Ecto neural progenitor cell (in vitro differentiated cells): ENCODE measurements at regions not wholly inside any gene's neighbourhood (a gene's known extent, or its start where the extent isn't known, plus 50 kb on each side); places are given as distances from the start of the nearest gene placed in this dataset.
"Not testable (repeated sequence)": the region's sequence is repeated elsewhere in the genome, so short reads cannot be mapped to it uniquely, and the experiment has no call there.

ENCODE experiments used
- DNase-seq: peaks from one replicate; pipeline ENCODE4 v3.0.0-alpha.2; 2018; ENCODE audit warnings: low spot score

DNA sequence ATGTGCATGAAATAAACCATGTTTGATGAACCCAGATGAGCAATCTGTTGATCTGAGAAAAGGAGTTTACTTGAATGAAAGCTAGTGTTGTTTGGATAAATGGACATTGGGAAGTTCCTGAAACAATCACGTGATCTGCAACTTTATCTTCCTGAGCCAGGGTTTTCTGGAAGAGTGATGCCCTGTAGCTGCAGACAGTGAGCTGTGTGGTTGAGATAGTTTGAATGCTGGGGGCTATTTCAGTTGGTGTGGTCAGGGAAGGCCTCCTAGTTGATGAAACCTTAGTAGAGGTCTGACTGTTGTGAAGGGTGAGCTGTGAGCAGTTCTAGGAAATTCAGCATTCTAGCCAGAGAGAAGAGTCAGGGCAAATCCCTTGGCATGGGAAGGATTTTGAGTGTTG lies 643.7 kb downstream of the UTRN start:
- DNase-seq, result no peak

DNA sequence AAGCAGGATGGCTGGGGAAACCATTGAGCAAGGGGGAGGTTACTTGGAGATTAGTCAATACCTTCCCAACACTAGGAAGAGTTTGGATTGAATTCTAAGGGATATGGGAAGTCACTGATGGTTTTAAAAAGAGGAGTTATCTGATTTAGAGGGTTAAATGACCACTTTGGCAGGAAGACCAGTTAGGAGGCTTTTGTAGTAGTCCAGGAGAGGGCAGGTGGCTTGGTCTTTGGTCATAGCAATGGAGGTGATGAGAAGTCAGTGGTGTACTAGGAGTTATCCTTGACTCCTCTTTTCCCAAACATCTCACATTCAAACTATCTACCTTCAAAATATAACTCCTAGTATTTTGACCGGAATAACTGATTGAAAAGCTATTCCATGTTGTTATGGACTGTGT lies 644.1 kb downstream of the UTRN start:
- DNase-seq, result no peak

DNA sequence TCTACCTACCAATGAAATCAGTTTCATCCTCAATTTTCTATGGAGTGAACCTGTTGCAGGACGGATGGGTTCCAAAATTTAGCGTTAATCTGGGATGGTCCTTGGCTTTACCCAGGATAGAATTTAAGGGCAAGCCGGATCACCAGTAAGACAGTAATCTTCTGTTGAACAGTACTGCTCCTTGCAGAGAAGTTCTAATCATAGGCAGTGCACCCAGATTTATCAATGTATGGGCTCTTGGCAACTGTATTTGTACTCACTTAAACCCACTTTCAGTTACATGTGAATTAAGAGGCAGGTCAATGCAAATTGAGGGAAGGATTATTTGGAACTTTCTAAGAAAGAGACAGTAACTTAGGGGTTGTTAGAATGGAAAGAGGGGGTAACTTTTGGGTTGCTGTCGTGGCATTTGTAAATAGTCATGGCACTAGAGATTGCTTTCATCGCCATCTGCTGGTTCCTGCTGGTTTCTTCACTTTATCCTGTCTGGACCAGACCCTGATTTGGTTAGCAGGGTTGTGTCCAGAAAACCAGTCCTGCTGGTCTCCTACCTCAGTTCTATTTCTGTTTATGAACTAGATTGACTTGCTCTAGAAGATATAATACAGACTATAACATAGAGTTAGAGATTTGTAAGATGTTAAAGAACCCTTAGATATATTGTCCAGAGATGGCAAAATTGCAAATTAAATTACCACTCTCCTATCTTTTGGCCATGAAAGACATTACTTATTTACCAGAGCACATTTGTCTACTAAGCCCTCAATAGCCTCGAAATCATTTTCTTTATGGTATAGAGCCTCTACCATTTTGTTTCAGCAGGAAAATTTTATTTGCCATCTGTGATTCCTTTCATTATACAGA lies 646.3 kb downstream of the UTRN start:
- no peak for DNase-seq

DNA sequence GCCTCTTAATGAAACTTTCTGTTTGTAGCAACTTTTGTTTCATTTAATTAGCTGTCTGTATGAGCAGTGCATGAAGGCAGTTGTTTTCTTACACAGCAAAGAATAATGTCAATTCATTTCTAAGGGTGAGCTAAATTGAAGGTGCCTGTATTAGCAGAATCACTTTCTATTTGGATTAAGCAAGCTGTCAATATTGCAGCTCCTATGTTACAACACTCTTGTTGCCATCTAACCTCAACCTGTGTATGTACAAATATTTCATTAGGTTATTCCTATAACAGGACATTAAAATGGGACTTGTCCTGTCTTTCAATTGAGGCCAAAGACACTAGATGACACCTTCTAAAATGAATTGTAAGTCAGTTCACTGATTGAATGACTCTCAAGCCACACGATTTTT lies 647.5 kb downstream of the UTRN start:
- no peak for DNase-seq

DNA sequence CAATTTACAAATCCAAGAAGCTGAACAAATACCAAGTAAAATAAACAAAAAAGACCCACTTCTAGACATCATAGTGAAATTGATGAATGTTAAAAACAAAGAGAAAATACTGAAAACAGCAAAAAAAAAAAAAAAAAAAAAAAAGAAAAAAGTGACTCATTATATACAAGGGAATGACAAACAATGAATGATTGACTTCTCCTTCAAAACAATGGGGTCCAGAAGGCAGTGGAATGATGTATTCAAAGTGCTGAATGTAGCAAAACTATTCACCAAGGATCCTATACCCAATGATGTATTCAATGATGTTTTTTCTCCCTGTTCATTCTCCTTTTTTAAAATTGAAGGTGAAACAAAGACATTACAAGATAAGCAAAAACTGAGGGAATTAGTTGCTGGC lies 650.0 kb downstream of the UTRN start:
- DNase-seq, result no peak

DNA sequence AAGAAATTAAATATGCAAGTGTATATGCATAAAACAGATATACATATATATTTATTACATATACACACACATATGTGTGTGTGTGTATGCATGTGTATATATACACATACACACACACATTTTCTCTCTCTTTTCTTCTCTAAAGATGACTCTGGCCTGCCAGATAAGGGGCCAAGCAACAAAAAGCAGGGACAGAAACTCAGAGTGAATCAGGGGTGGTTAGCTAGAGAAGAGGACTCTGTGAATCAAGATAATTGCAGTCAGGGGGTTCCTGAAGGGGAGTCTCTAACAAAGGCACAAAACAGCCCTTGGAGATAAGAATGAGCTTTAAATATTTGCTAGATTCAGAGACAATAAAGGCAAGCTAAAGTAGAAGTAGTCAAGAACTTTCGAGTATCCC lies 650.5 kb downstream of the UTRN start:
- no peak for DNase-seq

DNA sequence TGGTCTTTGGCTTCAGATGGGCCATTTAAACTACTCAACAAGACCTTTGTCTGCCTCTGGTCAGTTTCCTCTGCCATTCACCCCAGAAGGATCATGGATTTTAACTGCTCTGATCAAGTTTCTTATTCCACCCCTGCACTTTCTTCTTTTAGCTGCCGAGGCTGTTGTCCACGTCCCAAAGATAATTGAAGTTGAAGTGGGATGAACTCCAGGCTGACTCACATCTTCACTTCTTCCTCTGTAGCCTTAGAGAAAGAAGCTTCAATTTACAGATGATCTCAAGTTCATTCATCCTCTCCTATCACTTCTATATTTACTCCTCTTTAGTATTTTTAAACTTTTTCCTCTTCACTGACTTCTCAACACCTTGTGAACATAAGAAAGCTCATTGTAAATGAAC lies 651.6 kb downstream of the UTRN start:
- no peak for DNase-seq

DNA sequence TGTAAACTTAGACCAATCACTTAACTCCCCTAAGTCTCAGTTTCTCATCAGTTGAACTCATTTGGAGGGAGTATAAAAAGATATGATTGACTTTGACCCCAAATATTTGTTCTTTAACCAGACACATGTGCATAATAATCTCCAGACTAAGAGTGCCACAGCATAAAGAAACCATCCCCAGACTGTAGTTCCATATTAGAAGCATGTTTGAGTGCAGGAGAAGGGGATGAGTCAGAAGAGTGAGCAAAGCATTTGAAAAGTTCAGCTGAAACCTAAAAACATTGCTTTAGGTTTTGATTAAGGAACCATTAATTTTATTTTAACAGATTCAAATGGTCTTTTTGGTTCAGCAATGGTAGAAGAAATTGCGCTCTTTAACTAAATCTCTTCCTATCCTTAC lies 654.8 kb downstream of the UTRN start:
- no peak for DNase-seq

DNA sequence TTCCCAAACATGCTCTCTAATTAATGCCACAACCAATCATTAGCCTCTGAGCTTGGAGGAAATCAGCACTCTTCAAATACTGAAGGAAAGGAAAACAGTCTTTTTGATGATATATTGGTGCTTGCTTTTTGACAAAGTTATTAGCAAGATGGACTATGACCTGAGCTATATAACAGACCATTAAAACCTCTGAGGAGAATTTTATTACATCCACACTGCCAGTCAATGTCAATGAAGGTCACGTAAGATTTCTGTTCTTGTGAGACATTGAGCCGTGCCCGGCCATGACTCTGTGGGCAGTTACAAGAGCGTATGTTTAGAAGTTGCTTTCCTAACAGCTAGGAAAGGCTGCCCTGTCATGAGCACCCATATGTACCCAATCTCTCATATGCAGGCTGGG lies 659.0 kb downstream of the UTRN start:
- DNase-seq, result no peak

DNA sequence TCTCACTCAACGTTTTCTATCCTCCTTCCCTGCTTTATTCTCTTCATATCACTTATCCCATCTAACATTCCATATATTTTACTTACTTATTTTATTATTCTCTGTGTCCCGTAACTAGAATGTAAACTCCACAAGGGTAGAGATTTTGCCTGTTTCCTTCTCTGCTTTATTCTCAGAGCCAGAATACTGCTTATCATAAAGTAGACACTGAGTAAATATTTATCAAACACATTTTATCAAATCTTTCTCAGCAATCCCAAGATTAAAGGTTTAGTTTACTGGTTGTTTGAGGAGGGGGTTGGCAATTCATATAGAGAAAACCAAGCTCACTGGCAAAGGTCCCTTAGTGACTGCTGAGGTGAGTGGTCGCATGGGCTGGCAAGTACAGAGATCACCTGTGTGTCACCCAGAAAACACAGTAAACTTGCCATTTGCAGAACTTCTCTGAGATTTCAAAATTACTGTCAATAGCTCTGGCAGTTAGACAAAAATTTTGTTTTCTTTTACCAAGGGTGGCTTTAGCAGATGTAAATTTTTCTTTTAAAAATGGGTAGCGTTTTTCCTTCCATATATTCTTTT lies 662.4 kb downstream of the UTRN start:
- DNase-seq, result no peak

DNA sequence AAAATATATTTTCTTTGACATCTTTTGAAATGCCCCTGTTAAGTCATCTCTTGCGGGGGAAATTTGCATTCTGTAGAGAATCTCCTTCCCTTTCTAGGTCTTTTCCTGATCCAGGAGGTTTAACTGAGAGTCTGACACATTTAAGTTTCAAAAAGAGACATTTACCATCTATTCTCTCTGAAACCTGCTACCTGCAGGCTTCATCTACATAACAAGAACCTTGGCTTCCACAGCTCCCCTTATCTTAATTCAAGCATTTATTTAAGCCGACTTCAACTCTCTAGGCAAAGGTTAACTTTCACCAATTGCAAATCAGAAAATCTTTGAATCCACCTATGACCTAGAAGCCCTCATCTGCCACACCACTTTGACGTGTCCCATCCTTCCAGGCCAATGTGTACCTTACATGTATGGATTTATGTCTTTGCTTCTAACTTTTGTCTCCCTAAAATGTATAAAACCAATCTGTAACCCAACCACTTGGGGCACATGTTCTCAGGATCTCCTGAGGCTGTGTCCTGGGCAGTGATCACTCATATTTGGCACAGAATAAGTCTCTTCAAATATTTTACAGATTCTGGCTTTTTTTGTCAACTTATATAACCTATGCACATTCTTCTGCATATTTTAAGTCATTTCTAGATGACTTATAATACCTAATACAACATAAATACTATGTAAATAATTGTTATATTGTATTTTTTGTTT lies 666.7 kb downstream of the UTRN start:
- DNase-seq, result no peak

DNA sequence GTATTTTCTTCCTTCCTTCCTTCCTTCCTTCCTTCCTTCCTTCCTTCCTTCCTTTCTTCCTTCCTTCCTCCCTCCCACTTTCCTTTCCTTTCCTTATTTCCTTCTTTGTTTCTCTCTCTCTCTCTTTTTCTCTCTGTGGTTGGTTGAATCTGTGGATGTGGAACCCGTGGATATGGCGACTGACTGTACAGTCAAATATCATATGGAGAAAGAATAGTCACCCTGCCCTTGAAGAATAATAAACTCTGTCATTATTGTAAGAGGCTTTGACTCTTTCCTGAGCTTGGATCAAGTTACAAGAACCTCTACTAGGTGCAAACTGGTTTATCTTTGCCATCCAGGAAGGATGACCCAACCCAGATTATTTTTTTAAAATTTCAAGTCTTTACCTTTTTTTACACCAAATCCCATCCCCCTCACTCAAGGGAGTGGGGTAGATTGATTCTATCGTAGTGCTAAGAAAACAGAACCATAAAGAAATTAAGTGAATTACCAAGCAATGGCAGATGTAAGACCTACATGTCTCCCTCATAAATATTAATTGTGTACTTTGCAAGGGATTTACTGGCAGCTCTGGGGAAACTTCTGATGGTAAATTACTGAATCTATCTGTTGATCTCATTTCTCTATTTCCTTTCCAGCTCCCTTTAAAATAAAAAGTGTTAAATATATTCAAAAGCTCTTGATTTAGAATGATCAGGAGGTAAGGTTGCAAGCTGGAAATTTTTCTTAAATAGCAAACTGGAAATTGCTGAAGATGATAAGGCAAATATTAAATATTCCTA lies 667.5 kb downstream of the UTRN start:
- DNase-seq, result no peak

DNA sequence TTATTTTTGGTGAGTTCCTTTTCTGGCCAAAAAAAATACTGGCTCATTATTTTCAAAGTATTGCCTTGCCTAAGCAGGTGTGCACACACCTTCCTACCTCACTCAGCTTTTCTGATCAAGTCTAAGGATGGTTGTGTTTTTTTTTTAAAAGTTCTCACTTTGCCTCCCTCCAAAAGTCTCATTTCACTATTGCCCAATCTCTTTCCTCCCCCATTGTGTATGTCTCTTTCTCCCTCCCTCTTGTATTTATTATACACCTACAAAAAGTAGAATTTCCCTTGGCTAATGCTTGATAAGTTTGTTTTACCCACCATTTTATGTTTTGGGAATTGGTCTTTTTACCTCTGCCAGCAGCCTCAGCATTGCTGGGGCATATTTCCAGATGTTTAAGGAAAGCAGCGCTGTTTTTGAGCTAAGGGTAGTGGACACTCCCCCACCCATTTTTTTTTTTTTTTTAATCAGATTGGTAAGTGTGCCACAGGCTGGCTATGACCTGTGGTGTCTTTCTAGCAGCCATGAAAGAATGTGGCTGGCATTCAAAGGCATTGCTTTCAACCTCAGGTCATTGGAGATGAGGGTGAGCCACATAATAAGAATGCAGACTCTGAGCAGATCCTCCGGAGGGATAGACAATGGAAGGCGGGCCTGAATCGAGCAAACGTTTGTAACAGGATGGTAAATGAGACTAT lies 668.6 kb downstream of the UTRN start:
- no peak for DNase-seq

DNA sequence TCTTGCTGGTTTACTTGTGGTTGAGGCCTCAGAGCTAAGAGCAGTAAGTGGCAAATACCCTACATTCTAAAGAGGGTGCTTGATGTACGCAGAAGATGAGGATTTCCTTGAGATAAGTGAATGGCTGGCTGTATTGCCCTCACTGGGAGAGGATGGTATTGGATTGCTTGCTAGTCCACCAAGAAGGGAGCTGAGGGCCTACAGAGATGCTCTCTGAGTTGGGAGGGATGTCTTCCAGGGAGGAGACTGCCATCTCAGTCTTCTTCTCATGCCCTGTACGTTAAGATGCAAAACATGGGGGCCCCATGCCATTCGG lies 669.1 kb downstream of the UTRN start:
- no peak for DNase-seq

DNA sequence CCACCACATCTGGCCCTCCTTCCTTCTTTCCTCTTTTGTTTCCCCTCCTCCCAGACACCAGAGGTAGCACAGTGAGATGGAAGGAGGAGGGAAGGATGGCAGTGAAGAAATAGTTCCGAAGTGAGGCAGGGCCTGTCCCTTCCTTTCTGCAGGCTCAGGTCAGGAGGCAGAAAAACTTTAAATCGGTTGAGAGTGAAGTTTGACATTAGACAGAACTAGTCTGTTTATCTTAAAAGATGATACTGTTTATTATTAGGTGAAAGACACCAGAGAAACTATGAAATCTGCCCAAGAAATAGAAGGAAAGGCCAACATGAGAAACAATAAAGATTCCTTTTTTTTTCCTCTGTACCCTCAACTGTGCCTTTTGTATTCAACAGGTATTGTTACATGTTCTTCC lies 670.3 kb downstream of the UTRN start:
- no peak for DNase-seq

DNA sequence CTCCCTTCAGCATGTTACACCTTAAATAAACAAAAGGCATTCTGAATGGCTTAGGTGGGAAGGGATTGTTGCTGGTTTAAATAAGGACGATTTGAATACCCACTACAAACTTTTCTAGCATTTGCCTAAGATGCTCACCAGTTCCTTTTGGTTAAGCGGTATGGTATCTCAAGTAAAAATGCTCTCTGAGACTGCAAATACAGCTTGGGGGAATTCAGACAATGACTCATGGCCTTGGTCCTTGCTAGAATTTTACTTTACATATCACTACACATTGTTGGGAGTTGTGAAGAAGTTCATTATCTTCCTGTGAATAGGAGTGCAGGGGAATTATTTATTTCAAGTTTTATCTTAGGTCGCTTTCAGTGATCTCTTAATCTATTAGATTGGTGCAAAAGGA lies 670.7 kb downstream of the UTRN start:
- DNase-seq, result no peak

DNA sequence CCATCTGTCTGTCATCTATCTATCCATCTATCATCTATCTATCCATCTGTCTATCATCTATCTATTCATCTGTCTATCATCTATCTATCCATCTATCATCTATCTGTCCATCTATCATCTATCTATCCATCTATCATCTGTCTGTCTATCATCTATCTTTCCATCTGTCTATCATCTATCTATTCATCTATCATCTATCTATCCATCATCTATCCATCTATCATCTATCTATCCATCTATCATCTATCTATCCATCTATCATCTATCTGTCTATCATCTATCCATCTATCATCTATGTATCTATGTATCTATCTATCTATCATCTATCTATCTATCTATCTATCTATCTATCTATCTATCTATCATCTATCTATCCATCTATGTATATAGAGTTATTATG lies 671.6 kb downstream of the UTRN start:
- not testable (repeated sequence) for DNase-seq

DNA sequence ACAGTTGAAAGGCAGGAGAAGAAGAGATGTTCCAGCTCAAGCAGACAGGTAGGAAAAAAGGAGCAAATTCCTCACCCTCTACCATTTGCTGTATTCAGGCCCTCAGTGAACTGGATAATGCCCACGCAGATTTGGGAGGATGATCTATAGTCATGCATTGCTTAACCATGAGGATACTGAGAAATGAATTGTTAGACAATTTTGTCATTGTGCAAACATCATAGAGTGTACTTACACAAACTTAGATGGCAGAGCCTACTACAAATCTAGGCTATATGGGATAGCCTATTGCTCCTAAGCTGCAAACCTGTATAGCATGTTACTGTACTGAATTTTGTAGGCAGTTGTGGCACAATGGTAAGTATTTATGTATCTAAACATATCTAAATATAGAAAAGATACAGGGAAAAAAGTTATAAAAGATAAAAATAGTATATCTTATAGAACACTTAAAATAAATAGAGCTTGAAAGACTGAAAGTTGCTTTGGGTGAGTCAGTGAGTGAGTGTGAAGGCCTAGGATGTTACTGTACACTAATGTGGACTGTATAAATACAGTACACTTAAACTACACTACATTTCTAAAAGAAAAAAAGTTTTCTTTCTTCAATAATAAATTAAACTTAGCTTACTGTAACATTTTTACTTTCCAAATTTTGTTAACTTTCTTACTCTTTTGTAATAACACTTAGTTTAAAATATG lies 672.3 kb downstream of the UTRN start:
- DNase-seq, result no peak

DNA sequence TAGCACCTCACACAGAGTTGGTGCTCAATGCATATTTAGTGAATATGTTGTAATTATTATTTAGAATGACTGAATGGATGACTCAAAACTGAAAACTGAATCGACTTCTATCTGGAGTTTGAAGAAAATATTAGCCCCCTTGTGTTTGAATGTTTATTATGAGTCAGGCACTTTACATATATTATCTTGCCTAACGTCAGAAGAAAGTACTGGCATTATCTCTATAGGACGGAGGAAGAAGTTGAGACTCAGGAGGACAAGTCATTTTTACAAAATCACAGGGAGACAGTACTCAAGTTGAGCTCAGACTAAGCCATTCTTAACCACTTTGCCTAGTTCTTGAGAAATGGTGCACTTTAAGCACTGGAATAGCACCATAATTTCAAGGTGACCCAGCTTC lies 684.0 kb downstream of the UTRN start:
- no peak for DNase-seq

DNA sequence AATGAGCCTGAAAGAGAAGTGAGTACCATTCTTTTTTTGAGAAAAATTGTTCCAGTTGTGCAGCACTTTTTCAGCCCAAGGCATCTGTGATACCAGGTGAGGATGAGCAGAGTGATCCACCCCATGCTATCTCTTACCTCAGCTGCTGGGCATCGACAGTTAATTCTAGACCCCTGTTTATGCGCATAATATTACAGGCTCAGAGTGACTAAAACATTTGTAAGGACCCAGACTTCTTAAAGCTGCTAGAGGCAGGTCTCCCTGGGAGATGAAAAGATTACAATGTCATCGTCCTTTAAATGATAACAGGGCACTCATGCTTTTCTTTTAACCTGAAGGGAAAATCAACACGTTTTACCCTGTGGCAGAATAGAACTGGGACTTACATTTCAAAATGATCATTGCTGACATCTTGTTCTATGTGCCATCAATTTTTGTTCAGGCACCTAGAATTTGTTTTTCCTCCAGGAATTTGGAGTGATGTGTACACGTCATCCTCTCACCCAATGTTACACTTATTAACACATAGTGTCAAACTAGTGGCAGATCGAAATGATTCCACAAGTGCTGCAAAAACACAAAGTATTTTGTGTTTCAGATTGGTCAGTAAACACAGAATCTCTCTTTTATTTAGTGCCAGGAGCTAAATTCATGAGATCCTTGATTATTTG lies 684.6 kb downstream of the UTRN start:
- no peak for DNase-seq
